DMS153 (cell line): ENCODE measurements at regions not wholly inside any gene's neighbourhood (a gene's known extent, or its start where the extent isn't known, plus 50 kb on each side); places are given as distances from the start of the nearest gene placed in this dataset.
"Not testable (repeated sequence)": the region's sequence is repeated elsewhere in the genome, so short reads cannot be mapped to it uniquely, and the experiment has no call there.

Experiments used
- DNase-seq: peaks from one replicate; lab custom pipeline; 2025; lab: John Stamatoyannopoulos, UW

- no peak for DNase-seq
Observed at GRCh38 chr18:11379660-11380059, 229.7 kb upstream of the SLC35G4 start.

GRCh38 chr18:11377766-11378540 is 228.6 kb upstream of the PIEZO2 start:
- DNase-seq = no peak

GRCh38 chr18:11372163-11372562 is 222.8 kb upstream of the PIEZO2 start:
- DNase-seq = no peak

- no peak for DNase-seq
Observed at GRCh38 chr18:11369556-11369955, 220.2 kb upstream of the PIEZO2 start.

GRCh38 chr18:11368020-11368419 is 218.7 kb upstream of the PIEZO2 start:
- no peak for DNase-seq

- DNase-seq = no peak
Observed at GRCh38 chr18:11367351-11367750, 218.0 kb upstream of the PIEZO2 start.

GRCh38 chr18:11366410-11366809 is 217.0 kb upstream of the PIEZO2 start:
- DNase-seq = no peak

- DNase-seq = no peak
Observed at GRCh38 chr18:11362856-11363255, 213.5 kb upstream of the PIEZO2 start.

GRCh38 chr18:11361862-11362261 is 212.5 kb upstream of the PIEZO2 start:
- DNase-seq = not testable (repeated sequence)

- DNase-seq = no peak
Observed at GRCh38 chr18:11357678-11358077, 208.3 kb upstream of the PIEZO2 start.

GRCh38 chr18:11344576-11344975 is 195.2 kb upstream of the PIEZO2 start:
- not testable (repeated sequence) for DNase-seq

GRCh38 chr18:11343096-11343495 is 193.7 kb upstream of the PIEZO2 start:
- no peak for DNase-seq

- DNase-seq = not testable (repeated sequence)
Observed at GRCh38 chr18:11342115-11342514, 192.7 kb upstream of the PIEZO2 start.

GRCh38 chr18:11339188-11339775 is 189.9 kb upstream of the PIEZO2 start:
- no peak for DNase-seq

GRCh38 chr18:11336241-11336640 is 186.9 kb upstream of the PIEZO2 start:
- DNase-seq = no peak

GRCh38 chr18:11327391-11328009 is 178.1 kb upstream of the PIEZO2 start:
- DNase-seq = no peak

GRCh38 chr18:11324956-11325882 is 175.8 kb upstream of the PIEZO2 start:
- DNase-seq = no peak

- no peak for DNase-seq
Observed at GRCh38 chr18:11324510-11324909, 175.1 kb upstream of the PIEZO2 start.

- DNase-seq = no peak
Observed at GRCh38 chr18:11323359-11323819, 174.0 kb upstream of the PIEZO2 start.

- DNase-seq = no peak
Observed at GRCh38 chr18:11322716-11323115, 173.3 kb upstream of the PIEZO2 start.

- no peak for DNase-seq
Observed at GRCh38 chr18:11322006-11322405, 172.6 kb upstream of the PIEZO2 start.

- DNase-seq = no peak
Observed at GRCh38 chr18:11320986-11321385, 171.6 kb upstream of the PIEZO2 start.
